ENCODE measurements at regions not wholly inside any gene's neighbourhood (a gene's known extent, or its start where the extent isn't known, plus 50 kb on each side); places are given as distances from the start of the nearest gene placed in this dataset.
"Not testable (repeated sequence)": the region's sequence is repeated elsewhere in the genome, so short reads cannot be mapped to it uniquely, and the experiment has no call there.

DNA sequence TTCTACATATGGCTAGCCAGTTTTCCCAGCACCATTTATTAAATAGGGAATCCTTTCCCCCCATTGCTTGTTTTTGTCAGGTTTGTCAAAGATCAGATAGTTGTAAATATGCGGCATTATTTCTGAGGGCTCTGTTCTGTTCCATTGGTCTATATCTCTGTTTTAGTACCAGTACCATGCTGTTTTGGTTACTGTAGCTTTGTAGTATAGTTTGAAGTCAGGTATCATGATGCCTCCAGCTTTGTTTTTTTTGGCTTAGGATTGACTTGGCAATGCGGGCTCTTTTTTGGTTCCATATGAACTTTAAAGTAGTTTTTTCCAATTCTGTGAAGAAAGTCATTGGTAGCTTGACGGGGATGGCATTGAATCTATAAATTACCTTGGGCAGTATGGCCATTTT is 60.0 kb upstream of the GPC3 start:
- not testable (repeated sequence) for H3K36me3 ChIP-seq (ENCODE audit: control insufficient read depth in 1 of 2, insufficient read depth in 2 of 2, low read length in 2 of 2); H3K9ac ChIP-seq (ENCODE audit: low read depth in 1 of 2, low read length in 2 of 2); H3K4me3 ChIP-seq (ENCODE audit: low read depth in 1 of 2, low read length in 2 of 2); H3K9me3 ChIP-seq (ENCODE audit: control insufficient read depth in 1 of 2, low read length in 2 of 2); H3K27me3 ChIP-seq (ENCODE audit: control insufficient read depth in 1 of 2, insufficient read depth in 2 of 2, low read length in 2 of 2); H3K4me1 ChIP-seq (ENCODE audit: control insufficient read depth in 1 of 2, insufficient read depth in 2 of 2, low read length in 2 of 2); H3K27ac ChIP-seq (ENCODE audit: low read depth, low read length)

- H3K9me3 ChIP-seq (ENCODE audit: control insufficient read depth in 1 of 2, low read length in 2 of 2); H3K4me3 ChIP-seq (ENCODE audit: low read depth in 1 of 2, low read length in 2 of 2); H3K9ac ChIP-seq (ENCODE audit: low read depth in 1 of 2, low read length in 2 of 2); H3K4me1 ChIP-seq (ENCODE audit: control insufficient read depth in 1 of 2, insufficient read depth in 2 of 2, low read length in 2 of 2); H3K27me3 ChIP-seq (ENCODE audit: control insufficient read depth in 1 of 2, insufficient read depth in 2 of 2, low read length in 2 of 2); H3K36me3 ChIP-seq (ENCODE audit: control insufficient read depth in 1 of 2, insufficient read depth in 2 of 2, low read length in 2 of 2); H3K27ac ChIP-seq (ENCODE audit: low read depth, low read length): not testable (repeated sequence)
Measured at GRCh38 chrX:134067107-134067506, 81.7 kb upstream of the GPC3 start.

DNA sequence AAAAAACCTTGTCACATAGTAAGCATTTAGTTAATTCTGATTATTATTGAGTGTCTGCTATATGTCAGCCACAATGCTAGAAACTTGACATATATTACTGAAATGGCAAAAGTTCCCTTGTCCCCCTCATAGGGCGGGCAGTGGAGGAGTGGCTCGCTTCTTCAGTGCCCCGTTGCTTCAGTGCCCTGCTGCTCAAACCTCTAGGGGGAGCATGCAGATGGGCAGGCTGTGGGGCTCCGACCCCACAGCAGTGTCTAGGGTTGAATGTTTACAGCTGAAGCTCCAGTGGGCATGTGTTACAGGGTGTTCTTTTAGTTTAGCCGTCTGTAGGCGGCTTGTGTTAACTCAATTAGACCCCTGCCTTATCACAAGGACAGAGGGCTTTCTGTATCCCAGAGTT is 86.5 kb upstream of the GPC3 start:
- H3K4me1 ChIP-seq (ENCODE audit: control insufficient read depth in 1 of 2, insufficient read depth in 2 of 2, low read length in 2 of 2); H3K36me3 ChIP-seq (ENCODE audit: control insufficient read depth in 1 of 2, insufficient read depth in 2 of 2, low read length in 2 of 2); H3K9ac ChIP-seq (ENCODE audit: low read depth in 1 of 2, low read length in 2 of 2); H3K9me3 ChIP-seq (ENCODE audit: control insufficient read depth in 1 of 2, low read length in 2 of 2); H3K4me3 ChIP-seq (ENCODE audit: low read depth in 1 of 2, low read length in 2 of 2); H3K27me3 ChIP-seq (ENCODE audit: control insufficient read depth in 1 of 2, insufficient read depth in 2 of 2, low read length in 2 of 2); H3K27ac ChIP-seq (ENCODE audit: low read depth, low read length): not testable (repeated sequence)

- Histone ChIP-seq H3K4me1 (ENCODE audit: control insufficient read depth in 1 of 2, insufficient read depth in 2 of 2, low read length in 2 of 2) (no peaks in the 10 kb centered on the region), H3K36me3 (ENCODE audit: control insufficient read depth in 1 of 2, insufficient read depth in 2 of 2, low read length in 2 of 2) (no peaks in the 10 kb centered on the region), H3K9ac (ENCODE audit: low read depth in 1 of 2, low read length in 2 of 2) (no peak overlapping the region), H3K9me3 (ENCODE audit: control insufficient read depth in 1 of 2, low read length in 2 of 2) (peaks cover 3 to 7% of the 10 kb centered on the region in 2 donors), H3K27me3 (ENCODE audit: control insufficient read depth in 1 of 2, insufficient read depth in 2 of 2, low read length in 2 of 2) (no peaks in the 10 kb centered on the region), H3K27ac (ENCODE audit: low read depth, low read length) (no peak overlapping the region), H3K4me3 (ENCODE audit: low read depth in 1 of 2, low read length in 2 of 2) (no peak overlapping the region)
Measured at GRCh38 chrX:134073341-134073740, 87.9 kb upstream of the GPC3 start.

DNA sequence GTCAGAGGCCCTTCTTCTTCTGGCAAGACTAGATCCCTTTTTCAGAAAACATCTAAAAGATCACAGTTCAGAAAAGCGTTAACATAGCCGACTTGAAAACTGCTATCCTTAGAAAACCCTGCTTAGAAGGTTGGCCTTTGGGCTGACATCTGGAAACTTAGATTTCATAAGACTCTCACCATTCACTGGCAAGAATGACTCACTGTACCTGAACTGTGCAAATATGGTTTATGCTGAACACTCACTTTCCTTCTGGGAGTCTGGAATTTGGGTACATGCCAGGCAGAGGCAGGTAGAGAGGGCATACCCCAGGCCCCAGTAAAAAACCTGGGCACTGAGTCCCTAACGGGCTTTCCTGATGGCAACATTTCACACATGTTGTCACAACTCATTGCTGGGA is 88.8 kb upstream of the GPC3 start:
- Histone ChIP-seq H3K27me3 (ENCODE audit: control insufficient read depth in 1 of 2, insufficient read depth in 2 of 2, low read length in 2 of 2) (no peaks in the 10 kb centered on the region), H3K27ac (ENCODE audit: low read depth, low read length) (no peak overlapping the region), H3K9me3 (ENCODE audit: control insufficient read depth in 1 of 2, low read length in 2 of 2) (peaks cover 3 to 7% of the 10 kb centered on the region in 2 donors), H3K4me1 (ENCODE audit: control insufficient read depth in 1 of 2, insufficient read depth in 2 of 2, low read length in 2 of 2) (no peaks in the 10 kb centered on the region), H3K4me3 (ENCODE audit: low read depth in 1 of 2, low read length in 2 of 2) (no peak overlapping the region), H3K9ac (ENCODE audit: low read depth in 1 of 2, low read length in 2 of 2) (no peak overlapping the region), H3K36me3 (ENCODE audit: control insufficient read depth in 1 of 2, insufficient read depth in 2 of 2, low read length in 2 of 2) (no peaks in the 10 kb centered on the region)

- Histone ChIP-seq H3K9ac (ENCODE audit: low read depth in 1 of 2, low read length in 2 of 2) (no peak overlapping the region), H3K27me3 (ENCODE audit: control insufficient read depth in 1 of 2, insufficient read depth in 2 of 2, low read length in 2 of 2) (no peaks in the 10 kb centered on the region), H3K4me3 (ENCODE audit: low read depth in 1 of 2, low read length in 2 of 2) (no peak overlapping the region), H3K9me3 (ENCODE audit: control insufficient read depth in 1 of 2, low read length in 2 of 2) (peaks cover 3 to 7% of the 10 kb centered on the region in 2 donors), H3K36me3 (ENCODE audit: control insufficient read depth in 1 of 2, insufficient read depth in 2 of 2, low read length in 2 of 2) (no peaks in the 10 kb centered on the region), H3K4me1 (ENCODE audit: control insufficient read depth in 1 of 2, insufficient read depth in 2 of 2, low read length in 2 of 2) (no peaks in the 10 kb centered on the region), H3K27ac (ENCODE audit: low read depth, low read length) (no peak overlapping the region)
Measured at GRCh38 chrX:134075894-134076718, 90.7 kb upstream of the GPC3 start.

- H3K36me3 ChIP-seq (ENCODE audit: control insufficient read depth in 1 of 2, insufficient read depth in 2 of 2, low read length in 2 of 2): no peaks in the 10 kb centered on the region
- H3K9me3 ChIP-seq (ENCODE audit: control insufficient read depth in 1 of 2, low read length in 2 of 2): no peaks in the 10 kb centered on the region
- H3K4me1 ChIP-seq (ENCODE audit: control insufficient read depth in 1 of 2, insufficient read depth in 2 of 2, low read length in 2 of 2): no peaks in the 10 kb centered on the region
- no peak overlapping the region for H3K9ac ChIP-seq (ENCODE audit: low read depth in 1 of 2, low read length in 2 of 2)
- no peak overlapping the region for H3K27ac ChIP-seq (ENCODE audit: low read depth, low read length)
- H3K27me3 ChIP-seq (ENCODE audit: control insufficient read depth in 1 of 2, insufficient read depth in 2 of 2, low read length in 2 of 2): no peaks in the 10 kb centered on the region
- H3K4me3 ChIP-seq (ENCODE audit: low read depth in 1 of 2, low read length in 2 of 2): no peak overlapping the region
Measured at GRCh38 chrX:134095366-134095765, 110.0 kb upstream of the GPC3 start.

DNA sequence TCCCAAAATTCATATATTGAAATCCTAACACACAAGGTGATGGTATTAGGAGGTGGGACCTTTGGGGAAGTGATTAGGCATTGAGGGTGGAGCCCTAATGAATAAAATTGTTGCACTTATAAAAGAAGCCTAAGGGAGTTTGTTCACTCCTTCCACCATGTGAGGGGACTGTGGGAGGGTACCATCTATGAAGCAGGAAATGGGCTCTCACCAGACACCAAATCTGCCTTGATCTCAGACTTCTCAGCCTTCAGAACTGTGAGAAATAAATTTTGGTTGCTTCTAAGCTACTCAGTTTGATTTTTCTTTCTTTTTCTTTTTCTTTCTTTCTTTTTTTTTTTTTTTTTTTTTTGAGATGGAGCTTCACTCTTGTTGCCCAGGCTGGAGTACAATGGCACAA is 116.2 kb upstream of the GPC3 start:
- no peak overlapping the region for H3K27ac ChIP-seq (ENCODE audit: low read depth, low read length)
- no peaks in the 10 kb centered on the region for H3K4me1 ChIP-seq (ENCODE audit: control insufficient read depth in 1 of 2, insufficient read depth in 2 of 2, low read length in 2 of 2)
- no peaks in the 10 kb centered on the region for H3K36me3 ChIP-seq (ENCODE audit: control insufficient read depth in 1 of 2, insufficient read depth in 2 of 2, low read length in 2 of 2)
- no peak overlapping the region for H3K4me3 ChIP-seq (ENCODE audit: low read depth in 1 of 2, low read length in 2 of 2)
- no peaks in the 10 kb centered on the region for H3K9me3 ChIP-seq (ENCODE audit: control insufficient read depth in 1 of 2, low read length in 2 of 2)
- no peak overlapping the region for H3K9ac ChIP-seq (ENCODE audit: low read depth in 1 of 2, low read length in 2 of 2)
- no peaks in the 10 kb centered on the region for H3K27me3 ChIP-seq (ENCODE audit: control insufficient read depth in 1 of 2, insufficient read depth in 2 of 2, low read length in 2 of 2)

- Histone ChIP-seq H3K4me1 (ENCODE audit: control insufficient read depth in 1 of 2, insufficient read depth in 2 of 2, low read length in 2 of 2) (no peaks in the 10 kb centered on the region), H3K27me3 (ENCODE audit: control insufficient read depth in 1 of 2, insufficient read depth in 2 of 2, low read length in 2 of 2) (no peaks in the 10 kb centered on the region), H3K9me3 (ENCODE audit: control insufficient read depth in 1 of 2, low read length in 2 of 2) (no peaks in the 10 kb centered on the region), H3K9ac (ENCODE audit: low read depth in 1 of 2, low read length in 2 of 2) (no peak overlapping the region), H3K36me3 (ENCODE audit: control insufficient read depth in 1 of 2, insufficient read depth in 2 of 2, low read length in 2 of 2) (no peaks in the 10 kb centered on the region), H3K27ac (ENCODE audit: low read depth, low read length) (no peak overlapping the region), H3K4me3 (ENCODE audit: low read depth in 1 of 2, low read length in 2 of 2) (no peak overlapping the region)
Measured at GRCh38 chrX:134115270-134115669, 121.7 kb upstream of the CCDC160 start.

DNA sequence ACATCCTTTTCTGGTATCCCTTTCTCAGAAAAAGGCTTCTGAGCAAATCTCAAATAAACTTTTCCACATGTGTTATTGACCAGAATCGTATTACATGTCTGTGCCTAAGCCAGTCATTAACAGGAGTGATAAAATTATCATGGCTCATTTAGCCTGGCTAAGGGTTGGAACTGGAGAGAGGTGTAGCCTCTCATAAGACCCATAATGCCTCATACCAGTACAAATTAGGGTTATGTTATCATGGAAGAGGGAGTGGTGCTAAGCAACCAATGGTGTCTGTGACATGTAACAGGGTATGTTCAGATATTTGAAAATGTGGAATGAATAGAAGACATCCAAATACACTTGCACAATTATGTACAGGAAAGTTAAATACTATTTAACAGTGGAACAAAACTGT is 99.6 kb upstream of the CCDC160 start:
- no peak overlapping the region for H3K4me3 ChIP-seq (ENCODE audit: low read depth in 1 of 2, low read length in 2 of 2)

More for the DNA sequence above, 99.6 kb upstream of the CCDC160 start:
- Histone ChIP-seq H3K9ac (ENCODE audit: low read depth in 1 of 2, low read length in 2 of 2) (no peak overlapping the region), H3K4me1 (ENCODE audit: control insufficient read depth in 1 of 2, insufficient read depth in 2 of 2, low read length in 2 of 2) (no peaks in the 10 kb centered on the region), H3K27ac (ENCODE audit: low read depth, low read length) (no peak overlapping the region), H3K36me3 (ENCODE audit: control insufficient read depth in 1 of 2, insufficient read depth in 2 of 2, low read length in 2 of 2) (no peaks in the 10 kb centered on the region), H3K9me3 (ENCODE audit: control insufficient read depth in 1 of 2, low read length in 2 of 2) (no peaks in the 10 kb centered on the region), H3K27me3 (ENCODE audit: control insufficient read depth in 1 of 2, insufficient read depth in 2 of 2, low read length in 2 of 2) (no peaks in the 10 kb centered on the region)
